IMR-90 (cell line): ENCODE measurements at regions not wholly inside any gene's neighbourhood (a gene's known extent, or its start where the extent isn't known, plus 50 kb on each side); places are given as distances from the start of the nearest gene placed in this dataset.

Experiments
- BHLHE40 ChIP-seq: fragments of 150-350 bp; IDR thresholded peaks from 2 replicates; pipeline ENCODE4 v1.6.1; 2016; ENCODE audit warnings: mild to moderate bottlenecking, low read depth, low read length
- CEBPB ChIP-seq: IDR thresholded peaks from 2 replicates; pipeline ENCODE4 v1.6.1; 2012; ENCODE audit warnings: low read depth, low read length, improper control_type of control experiment
- CHD1 ChIP-seq: IDR thresholded peaks from 2 replicates; pipeline ENCODE4 v1.6.1; 2012; ENCODE audit warnings: low read depth, low read length, improper control_type of control experiment
- CTCF ChIP-seq: conservative IDR thresholded peaks from 2 replicates; pipeline ENCODE4 v1.5.1; 2012; ENCODE audit warnings: mild to moderate bottlenecking, low read depth, low read length, improper control_type of control experiment
- ELK1 ChIP-seq: fragments of 150-350 bp; IDR thresholded peaks from 2 replicates; pipeline ENCODE4 v1.6.1; 2016; ENCODE audit warnings: low read depth, mild to moderate bottlenecking, low read length, moderate library complexity, borderline replicate concordance
- FOS ChIP-seq: fragments of 150-350 bp; IDR thresholded peaks from 2 replicates; pipeline ENCODE4 v1.6.1; 2016; ENCODE audit warnings: low read depth, low read length
- MAZ ChIP-seq: IDR thresholded peaks from 2 replicates; pipeline ENCODE4 v1.6.1; 2012; ENCODE audit warnings: low read depth, mild to moderate bottlenecking, low read length, improper control_type of control experiment, moderate library complexity, borderline replicate concordance
- MXI1 ChIP-seq: IDR thresholded peaks from 2 replicates; pipeline ENCODE4 v1.6.1; 2012; ENCODE audit warnings: low read depth, mild to moderate bottlenecking, low read length, moderate library complexity, borderline replicate concordance
- POLR2A ChIP-seq: IDR thresholded peaks from 2 replicates; pipeline ENCODE4 v1.6.1; 2012; ENCODE audit warnings: mild to moderate bottlenecking, low read depth, low read length
- RAD21 ChIP-seq: IDR thresholded peaks from 2 replicates; pipeline ENCODE4 v1.6.1; 2012; ENCODE audit warnings: low read length, improper control_type of control experiment
- RCOR1 ChIP-seq: IDR thresholded peaks from 2 replicates; pipeline ENCODE4 v1.6.1; 2012; ENCODE audit warnings: mild to moderate bottlenecking, low read length, improper control_type of control experiment; ENCODE audit not compliant: insufficient replicate concordance
- SMC3 ChIP-seq: fragments of 150-350 bp; IDR thresholded peaks from 2 replicates; pipeline ENCODE4 v1.6.1; 2016; ENCODE audit warnings: low read depth, mild to moderate bottlenecking, antibody characterized with exemption, low read length, moderate library complexity
- TF ChIP-seq, protein P1 (sequence below): fragments of 150-350 bp; IDR thresholded peaks from 2 replicates; pipeline ENCODE4 v1.6.1; 2017; ENCODE audit warnings: mild to moderate bottlenecking, antibody characterized with exemption, low read length, low read depth

DNA sequence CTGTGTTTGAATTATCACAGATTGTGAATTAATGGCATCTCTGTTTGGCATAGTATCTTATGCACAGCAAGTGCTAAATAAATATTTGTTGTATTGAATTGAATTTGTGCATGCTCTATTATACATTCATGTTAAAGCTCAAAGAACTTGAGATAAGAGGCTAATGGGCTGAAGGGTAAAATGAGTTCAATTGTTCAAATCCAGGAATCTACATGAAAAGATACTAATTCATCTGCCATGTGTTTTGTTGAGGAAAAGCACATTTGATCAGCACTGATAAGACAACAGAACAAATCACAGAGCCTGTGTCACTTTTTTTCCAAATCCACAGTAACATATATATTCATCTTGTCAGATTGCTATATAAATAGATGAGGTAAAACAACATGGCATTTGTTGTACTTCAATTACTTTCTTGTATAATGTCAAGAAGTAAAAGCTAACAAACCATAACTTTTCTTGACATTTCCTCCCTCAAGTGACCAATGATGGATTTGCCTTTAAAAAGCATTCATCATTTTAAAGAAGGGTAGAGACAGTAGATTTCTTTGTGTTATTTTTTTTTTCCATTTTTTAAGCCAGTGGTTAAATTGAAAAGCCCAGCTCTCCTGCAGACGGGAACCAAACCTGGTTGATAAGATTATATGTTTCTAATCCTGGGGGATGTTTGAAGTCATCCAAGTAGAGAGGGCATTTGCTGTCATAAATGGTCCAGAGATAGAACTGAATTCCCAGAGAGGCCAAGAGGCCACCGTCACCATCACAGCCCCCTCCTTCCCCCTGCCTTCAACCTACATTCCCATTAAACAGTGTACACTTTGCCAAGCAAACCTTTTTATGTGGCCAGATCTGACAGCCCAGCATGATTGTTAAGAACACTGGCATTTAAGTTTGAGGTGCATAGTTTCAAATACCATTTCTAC lies 123.0 kb downstream of the CHD9NB start:
- no peak for TF ChIP-seq CTCF
- TF ChIP-seq, protein P1, sequence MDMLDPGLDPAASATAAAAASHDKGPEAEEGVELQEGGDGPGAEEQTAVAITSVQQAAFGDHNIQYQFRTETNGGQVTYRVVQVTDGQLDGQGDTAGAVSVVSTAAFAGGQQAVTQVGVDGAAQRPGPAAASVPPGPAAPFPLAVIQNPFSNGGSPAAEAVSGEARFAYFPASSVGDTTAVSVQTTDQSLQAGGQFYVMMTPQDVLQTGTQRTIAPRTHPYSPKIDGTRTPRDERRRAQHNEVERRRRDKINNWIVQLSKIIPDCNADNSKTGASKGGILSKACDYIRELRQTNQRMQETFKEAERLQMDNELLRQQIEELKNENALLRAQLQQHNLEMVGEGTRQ, result no peak
- no peak for TF ChIP-seq RAD21
- TF ChIP-seq RCOR1, result no peak
- TF ChIP-seq SMC3, result no peak
- TF ChIP-seq CEBPB, result no peak
- TF ChIP-seq CHD1, result no peak
- TF ChIP-seq POLR2A, result no peak
- no peak for TF ChIP-seq MXI1
- TF ChIP-seq FOS, result no peak
- TF ChIP-seq BHLHE40, result no peak
- TF ChIP-seq ELK1, result no peak
- TF ChIP-seq MAZ, result no peak
